ENCODE measurements at regions not wholly inside any gene's neighbourhood (a gene's known extent, or its start where the extent isn't known, plus 50 kb on each side); places are given as distances from the start of the nearest gene placed in this dataset.
"Not testable (repeated sequence)": the region's sequence is repeated elsewhere in the genome, so short reads cannot be mapped to it uniquely, and the experiment has no call there.

DNA sequence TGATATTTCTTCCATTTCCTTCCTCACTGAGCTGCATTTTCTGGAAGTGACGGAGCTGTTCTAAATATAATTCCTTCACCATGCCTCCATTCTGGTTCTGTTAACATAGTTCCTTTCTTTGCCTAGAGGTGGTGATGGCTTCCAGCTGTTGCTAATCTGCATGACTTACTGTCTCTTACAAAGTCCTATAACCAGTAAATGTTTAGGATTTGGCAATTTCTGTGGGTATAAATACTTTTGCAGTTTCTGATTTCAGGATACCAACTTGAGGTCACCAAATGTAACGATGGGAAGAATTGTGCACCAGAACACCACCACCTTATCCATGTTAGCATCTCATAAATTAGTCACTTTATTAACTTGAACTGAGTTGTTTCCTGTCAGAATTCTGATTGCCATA lies 101.7 kb upstream of the FN1 start:
- Mint-ChIP-seq H3K27ac (no peak overlapping the region), H3K4me1 (peaks cover 0 to 2% (median 0%) of the 10 kb centered on the region in 7 donors), H3K27me3 (peaks cover 2 to 8% (median 4%) of the 10 kb centered on the region in 5 donors), H3K36me3 (peaks cover 0 to 9% (median 0%) of the 10 kb centered on the region in 5 donors), H3K9me3 (peaks cover 0 to 21% (median 8%) of the 10 kb centered on the region in 11 donors), H3K4me3 (no peak overlapping the region)
- DNase-seq (no peak), ATAC-seq (no peak)
- ChIA-PET CTCF (no interaction called here), POLR2A (no interaction called here)
- Histone ChIP-seq H3K9me3 (ENCODE audit: control insufficient read depth in 2 of 3, low read length in 3 of 3) (no peaks in the 10 kb centered on the region), H3K27ac (ENCODE audit: low read depth, low read length) (no peak overlapping the region), H3K4me3 (ENCODE audit: low read length) (no peak overlapping the region), H3K36me3 (ENCODE audit: control insufficient read depth in 2 of 3, insufficient read depth in 3 of 3, low read length in 3 of 3) (no peaks in the 10 kb centered on the region), H3K27me3 (ENCODE audit: control insufficient read depth in 2 of 2, insufficient read depth in 2 of 2, low read length in 2 of 2) (no peaks in the 10 kb centered on the region), H3K4me1 (ENCODE audit: control insufficient read depth in 2 of 2, insufficient read depth in 2 of 2, low read length in 2 of 2) (no peaks in the 10 kb centered on the region)
- intact Hi-C loops (cut with micrococcal nuclease), result no loop called here

DNA sequence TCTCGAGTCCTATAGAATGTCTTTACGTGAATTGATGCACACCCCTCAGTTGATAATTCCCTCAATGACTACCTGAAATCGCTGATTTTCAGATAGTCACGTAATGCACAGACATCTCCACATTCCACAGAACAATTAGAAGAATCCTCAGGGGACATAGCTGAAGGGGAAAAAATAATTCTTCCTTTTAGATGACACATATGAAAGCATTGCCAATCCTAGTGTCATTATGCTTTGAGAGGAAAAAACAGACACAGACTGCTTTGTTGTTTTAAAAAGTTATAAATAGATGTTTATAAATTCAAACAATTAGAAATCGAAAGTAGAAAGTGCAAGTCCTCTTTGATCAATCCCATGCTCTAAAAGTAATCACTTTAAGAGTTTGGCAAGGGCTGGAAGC lies 100.6 kb upstream of the FN1 start:
- Mint-ChIP-seq H3K27me3 (peaks cover 2 to 8% (median 4%) of the 10 kb centered on the region in 5 donors), H3K9me3 (peaks cover 0 to 22% (median 8%) of the 10 kb centered on the region in 11 donors), H3K27ac (no peak overlapping the region), H3K4me1 (peaks cover 0 to 2% (median 0%) of the 10 kb centered on the region in 7 donors), H3K36me3 (peaks cover 0 to 9% (median 0%) of the 10 kb centered on the region in 5 donors), H3K4me3 (no peak overlapping the region)
- Histone ChIP-seq H3K9me3 (ENCODE audit: control insufficient read depth in 2 of 3, low read length in 3 of 3) (no peaks in the 10 kb centered on the region), H3K27ac (ENCODE audit: low read depth, low read length) (no peak overlapping the region), H3K4me3 (ENCODE audit: low read length) (no peak overlapping the region), H3K4me1 (ENCODE audit: control insufficient read depth in 2 of 2, insufficient read depth in 2 of 2, low read length in 2 of 2) (no peaks in the 10 kb centered on the region), H3K27me3 (ENCODE audit: control insufficient read depth in 2 of 2, insufficient read depth in 2 of 2, low read length in 2 of 2) (no peaks in the 10 kb centered on the region), H3K36me3 (ENCODE audit: control insufficient read depth in 2 of 3, insufficient read depth in 3 of 3, low read length in 3 of 3) (no peaks in the 10 kb centered on the region)
- CTCF ChIA-PET, result no interaction called here
- intact Hi-C loops (cut with micrococcal nuclease), result no loop called here
- POLR2A ChIA-PET, result no interaction called here
- ATAC-seq (no peak), DNase-seq (no peak)

DNA sequence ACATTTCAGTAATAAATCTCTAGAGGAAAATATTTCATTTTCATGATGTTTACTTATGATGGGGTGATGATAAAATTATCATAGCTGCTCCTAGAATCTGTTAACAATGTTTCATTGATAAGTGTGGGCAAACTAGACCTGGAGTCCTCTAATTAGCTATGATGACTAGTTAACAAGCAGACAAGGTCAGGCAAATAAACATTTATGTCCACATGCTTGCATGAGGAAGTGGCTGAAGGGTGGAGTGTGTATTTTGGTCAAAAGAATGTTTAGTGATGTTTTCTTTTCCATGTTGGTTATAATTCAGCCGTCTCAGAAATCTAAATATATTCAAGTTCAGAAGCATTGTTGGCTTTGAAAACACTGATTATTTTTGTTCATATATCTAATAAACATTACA lies 99.9 kb upstream of the FN1 start:
- H3K27me3 Mint-ChIP-seq, result peaks cover 2 to 8% (median 4%) of the 10 kb centered on the region in 5 donors
- Histone ChIP-seq H3K36me3 (ENCODE audit: control insufficient read depth in 2 of 3, insufficient read depth in 3 of 3, low read length in 3 of 3) (no peaks in the 10 kb centered on the region), H3K27me3 (ENCODE audit: control insufficient read depth in 2 of 2, insufficient read depth in 2 of 2, low read length in 2 of 2) (no peaks in the 10 kb centered on the region), H3K9me3 (ENCODE audit: control insufficient read depth in 2 of 3, low read length in 3 of 3) (no peaks in the 10 kb centered on the region), H3K27ac (ENCODE audit: low read depth, low read length) (no peak overlapping the region), H3K4me1 (ENCODE audit: control insufficient read depth in 2 of 2, insufficient read depth in 2 of 2, low read length in 2 of 2) (no peaks in the 10 kb centered on the region), H3K4me3 (ENCODE audit: low read length) (no peak overlapping the region)
- peaks cover 0 to 22% (median 8%) of the 10 kb centered on the region in 11 donors for H3K9me3 Mint-ChIP-seq
- ChIA-PET POLR2A (no interaction called here), CTCF (no interaction called here)
- intact Hi-C loops (cut with micrococcal nuclease), result no loop called here
- H3K4me3 Mint-ChIP-seq, result no peak overlapping the region
- H3K27ac Mint-ChIP-seq, result no peak overlapping the region
- ATAC-seq (no peak), DNase-seq (no peak)
- H3K4me1 Mint-ChIP-seq, result peaks cover 0 to 2% (median 0%) of the 10 kb centered on the region in 7 donors
- peaks cover 0 to 9% (median 0%) of the 10 kb centered on the region in 5 donors for H3K36me3 Mint-ChIP-seq

DNA sequence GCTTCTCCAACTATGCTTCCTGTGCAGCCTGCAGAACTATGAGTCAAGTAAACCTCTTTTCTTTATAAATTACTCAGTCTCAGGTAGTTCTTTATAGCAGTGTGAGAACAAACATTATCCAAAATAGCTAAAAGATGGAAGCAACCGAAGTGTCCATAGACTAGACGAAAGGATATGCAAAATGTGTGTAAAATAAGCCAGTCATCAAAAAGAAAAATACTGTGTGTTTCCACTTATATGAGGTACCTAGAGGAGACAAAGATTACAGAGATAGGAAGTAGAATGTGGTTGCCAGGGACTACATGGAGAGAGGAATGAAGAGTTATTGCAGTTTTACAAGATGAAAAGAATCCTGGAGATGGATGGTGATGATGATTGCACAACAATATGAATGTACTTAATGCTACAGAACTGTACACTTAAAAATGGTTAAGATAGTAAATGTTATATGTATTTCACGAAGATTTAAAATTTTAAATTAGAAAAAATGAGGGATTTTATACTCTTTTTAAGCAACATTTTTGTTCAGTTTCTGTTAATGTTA lies 99.3 kb upstream of the FN1 start:
- Mint-ChIP-seq H3K27me3 (peaks cover 2 to 8% (median 4%) of the 10 kb centered on the region in 5 donors), H3K27ac (no peak overlapping the region), H3K4me1 (peaks cover 0 to 2% (median 0%) of the 10 kb centered on the region in 7 donors), H3K36me3 (peaks cover 0 to 9% (median 0%) of the 10 kb centered on the region in 5 donors), H3K4me3 (no peak overlapping the region), H3K9me3 (peaks cover 0 to 22% (median 8%) of the 10 kb centered on the region in 11 donors)
- ChIA-PET POLR2A (no interaction called here), CTCF (no interaction called here)
- intact Hi-C loops (cut with micrococcal nuclease), result no loop called here
- ATAC-seq, result no peak
- Histone ChIP-seq H3K4me1 (ENCODE audit: control insufficient read depth in 2 of 2, insufficient read depth in 2 of 2, low read length in 2 of 2) (no peaks in the 10 kb centered on the region), H3K27ac (ENCODE audit: low read depth, low read length) (no peak overlapping the region), H3K9me3 (ENCODE audit: control insufficient read depth in 2 of 3, low read length in 3 of 3) (no peaks in the 10 kb centered on the region), H3K27me3 (ENCODE audit: control insufficient read depth in 2 of 2, insufficient read depth in 2 of 2, low read length in 2 of 2) (no peaks in the 10 kb centered on the region), H3K36me3 (ENCODE audit: control insufficient read depth in 2 of 3, insufficient read depth in 3 of 3, low read length in 3 of 3) (no peaks in the 10 kb centered on the region), H3K4me3 (ENCODE audit: low read length) (no peak overlapping the region)
- DNase-seq, result no peak

DNA sequence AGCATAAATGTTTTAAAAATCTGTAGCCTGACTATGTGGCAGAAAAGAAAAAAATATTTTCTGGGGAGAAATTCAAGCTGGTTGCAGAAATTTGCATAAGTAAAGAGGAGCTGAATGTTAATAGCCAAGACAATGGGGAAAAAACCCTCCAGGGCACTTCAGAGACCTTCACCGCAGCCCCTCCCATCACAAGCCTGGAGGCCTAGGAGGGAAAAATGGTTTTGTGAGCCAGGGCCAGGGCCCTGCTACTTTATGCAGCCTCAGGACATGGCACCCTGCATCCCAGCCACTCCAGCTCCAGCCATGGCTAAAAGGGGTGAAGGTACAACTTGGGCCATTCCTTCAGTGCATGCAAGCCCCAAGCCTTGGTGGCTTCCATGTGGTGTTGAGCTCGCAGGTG lies 97.8 kb upstream of the FN1 start:
- H3K36me3 ChIP-seq (ENCODE audit: control insufficient read depth in 2 of 3, insufficient read depth in 3 of 3, low read length in 3 of 3); POLR2A ChIA-PET; H3K4me3 ChIP-seq (ENCODE audit: low read length); H3K27me3 Mint-ChIP-seq; H3K27me3 ChIP-seq (ENCODE audit: control insufficient read depth in 2 of 2, insufficient read depth in 2 of 2, low read length in 2 of 2); H3K36me3 Mint-ChIP-seq; H3K27ac ChIP-seq (ENCODE audit: low read depth, low read length); H3K9me3 ChIP-seq (ENCODE audit: control insufficient read depth in 2 of 3, low read length in 3 of 3); H3K27ac Mint-ChIP-seq; H3K4me1 ChIP-seq (ENCODE audit: control insufficient read depth in 2 of 2, insufficient read depth in 2 of 2, low read length in 2 of 2); H3K4me3 Mint-ChIP-seq; ATAC-seq; CTCF ChIA-PET; intact Hi-C loops (cut with micrococcal nuclease); H3K4me1 Mint-ChIP-seq; DNase-seq: not testable (repeated sequence)
- peaks cover 0 to 22% (median 8%) of the 10 kb centered on the region in 11 donors for H3K9me3 Mint-ChIP-seq

DNA sequence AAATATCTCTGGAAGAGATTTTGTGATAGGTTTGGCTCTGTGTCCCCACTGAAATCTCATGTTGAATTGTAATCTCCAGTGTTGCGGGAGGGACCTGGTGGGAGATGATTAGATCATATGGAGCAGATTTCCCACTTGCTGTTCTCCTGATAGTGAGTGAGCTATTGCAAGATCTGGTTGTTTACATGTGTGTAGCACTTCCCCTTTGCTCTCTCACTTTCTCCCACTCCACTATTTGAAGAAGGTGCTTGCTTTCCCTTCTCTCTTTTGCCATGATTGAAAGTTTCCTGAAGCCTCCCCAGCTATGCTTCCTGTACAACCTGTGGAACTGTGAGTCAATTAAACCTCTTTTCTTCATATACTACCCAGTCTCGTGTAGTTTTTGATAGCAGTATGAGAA lies 97.0 kb upstream of the FN1 start:
- H3K4me3 Mint-ChIP-seq, result no peak overlapping the region

DNA sequence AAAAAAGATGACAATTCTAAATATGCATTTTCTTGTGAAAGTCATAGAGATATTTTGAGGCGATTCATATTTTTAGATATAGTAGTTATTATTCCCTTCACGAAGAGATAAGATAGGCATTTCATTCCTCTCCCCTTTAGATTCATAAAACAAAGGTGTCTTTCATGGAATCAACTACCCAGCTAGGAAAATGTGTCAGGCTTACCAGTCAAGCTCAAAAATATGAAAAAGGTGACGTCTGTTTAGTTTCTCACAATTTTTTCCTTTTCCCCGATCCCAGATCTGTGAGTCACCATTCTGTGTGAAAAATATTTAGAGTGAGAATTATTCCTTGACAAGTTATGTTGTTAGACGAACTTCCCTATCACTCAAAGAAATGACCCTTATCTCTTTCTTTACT lies 95.4 kb upstream of the FN1 start:
- Histone ChIP-seq H3K4me3 (ENCODE audit: low read length) (no peak overlapping the region), H3K36me3 (ENCODE audit: control insufficient read depth in 2 of 3, insufficient read depth in 3 of 3, low read length in 3 of 3) (no peaks in the 10 kb centered on the region), H3K27me3 (ENCODE audit: control insufficient read depth in 2 of 2, insufficient read depth in 2 of 2, low read length in 2 of 2) (no peaks in the 10 kb centered on the region), H3K4me1 (ENCODE audit: control insufficient read depth in 2 of 2, insufficient read depth in 2 of 2, low read length in 2 of 2) (no peaks in the 10 kb centered on the region), H3K9me3 (ENCODE audit: control insufficient read depth in 2 of 3, low read length in 3 of 3) (no peaks in the 10 kb centered on the region), H3K27ac (ENCODE audit: low read depth, low read length) (no peak overlapping the region)
- peaks cover 0 to 9% (median 0%) of the 10 kb centered on the region in 5 donors for H3K36me3 Mint-ChIP-seq
- intact Hi-C loops (cut with micrococcal nuclease), result no loop called here
- POLR2A ChIA-PET, result no interaction called here
- peaks cover 0 to 9% (median 5%) of the 10 kb centered on the region in 5 donors for H3K27me3 Mint-ChIP-seq
- no peak overlapping the region for H3K4me3 Mint-ChIP-seq
- DNase-seq (no peak), ATAC-seq (no peak)
- H3K4me1 Mint-ChIP-seq, result peaks cover 0 to 2% (median 0%) of the 10 kb centered on the region in 7 donors
- no peak overlapping the region for H3K27ac Mint-ChIP-seq
- peaks cover 0 to 22% (median 8%) of the 10 kb centered on the region in 11 donors for H3K9me3 Mint-ChIP-seq
- CTCF ChIA-PET, result no interaction called here

More for the DNA sequence above, 97.0 kb upstream of the FN1 start:
- Histone ChIP-seq H3K36me3 (ENCODE audit: control insufficient read depth in 2 of 3, insufficient read depth in 3 of 3, low read length in 3 of 3) (no peaks in the 10 kb centered on the region), H3K4me3 (ENCODE audit: low read length) (no peak overlapping the region), H3K27ac (ENCODE audit: low read depth, low read length) (no peak overlapping the region), H3K27me3 (ENCODE audit: control insufficient read depth in 2 of 2, insufficient read depth in 2 of 2, low read length in 2 of 2) (no peaks in the 10 kb centered on the region), H3K4me1 (ENCODE audit: control insufficient read depth in 2 of 2, insufficient read depth in 2 of 2, low read length in 2 of 2) (no peaks in the 10 kb centered on the region), H3K9me3 (ENCODE audit: control insufficient read depth in 2 of 3, low read length in 3 of 3) (no peaks in the 10 kb centered on the region)
- ChIA-PET CTCF (no interaction called here), POLR2A (no interaction called here)
- ATAC-seq, result no peak
- no peak for DNase-seq
- peaks cover 0 to 9% (median 5%) of the 10 kb centered on the region in 5 donors for H3K27me3 Mint-ChIP-seq
- H3K27ac Mint-ChIP-seq, result no peak overlapping the region
- peaks cover 0 to 9% (median 0%) of the 10 kb centered on the region in 5 donors for H3K36me3 Mint-ChIP-seq
- peaks cover 0 to 22% (median 8%) of the 10 kb centered on the region in 11 donors for H3K9me3 Mint-ChIP-seq
- intact Hi-C loops (cut with micrococcal nuclease), result no loop called here
- peaks cover 0 to 2% (median 0%) of the 10 kb centered on the region in 7 donors for H3K4me1 Mint-ChIP-seq

Data from naive thymus-derived CD4-positive, alpha-beta T cell (primary cell).